ENCODE measurements at regions not wholly inside any gene's neighbourhood (a gene's known extent, or its start where the extent isn't known, plus 50 kb on each side); places are given as distances from the start of the nearest gene placed in this dataset.

- DNase-seq (ENCODE audit: low spot score), result no peak
Observed at GRCh38 chr13:34312578-34312977, 494.6 kb downstream of the RFC3 start.

- DNase-seq (ENCODE audit: low spot score), result no peak
Observed at GRCh38 chr13:34320084-34320483, 502.1 kb downstream of the RFC3 start.

GRCh38 chr13:34322014-34322742, 504.2 kb downstream of the RFC3 start:
- no peak for DNase-seq (ENCODE audit: low spot score)

GRCh38 chr13:34322743-34323074, 504.8 kb downstream of the RFC3 start:
- no peak for DNase-seq (ENCODE audit: low spot score)

- no peak for DNase-seq (ENCODE audit: low spot score)
Observed at GRCh38 chr13:34335014-34336007, 517.4 kb downstream of the RFC3 start.

DNA sequence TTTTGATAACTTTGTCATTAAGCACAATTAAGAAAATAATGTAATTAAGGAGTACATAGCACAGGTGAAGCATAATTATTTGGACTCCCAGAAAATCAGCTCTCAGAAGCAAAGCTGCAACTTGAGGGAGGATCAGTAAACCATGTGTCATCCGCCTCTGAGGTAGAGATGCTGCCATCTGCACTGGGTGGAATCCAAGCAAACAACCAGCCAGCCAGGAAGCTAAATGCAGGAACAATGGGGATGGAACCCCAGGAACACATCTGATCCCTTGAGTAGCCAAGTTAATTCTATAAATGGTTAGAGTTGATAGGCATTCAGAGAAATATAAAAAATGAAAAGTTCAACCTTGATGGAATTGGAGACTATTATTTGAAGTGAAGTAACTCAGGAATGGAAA, 520.2 kb downstream of the RFC3 start:
- no peak for DNase-seq (ENCODE audit: low spot score)

- no peak for DNase-seq (ENCODE audit: low spot score)
Observed at GRCh38 chr13:34340534-34340933, 522.6 kb downstream of the RFC3 start.

DNA sequence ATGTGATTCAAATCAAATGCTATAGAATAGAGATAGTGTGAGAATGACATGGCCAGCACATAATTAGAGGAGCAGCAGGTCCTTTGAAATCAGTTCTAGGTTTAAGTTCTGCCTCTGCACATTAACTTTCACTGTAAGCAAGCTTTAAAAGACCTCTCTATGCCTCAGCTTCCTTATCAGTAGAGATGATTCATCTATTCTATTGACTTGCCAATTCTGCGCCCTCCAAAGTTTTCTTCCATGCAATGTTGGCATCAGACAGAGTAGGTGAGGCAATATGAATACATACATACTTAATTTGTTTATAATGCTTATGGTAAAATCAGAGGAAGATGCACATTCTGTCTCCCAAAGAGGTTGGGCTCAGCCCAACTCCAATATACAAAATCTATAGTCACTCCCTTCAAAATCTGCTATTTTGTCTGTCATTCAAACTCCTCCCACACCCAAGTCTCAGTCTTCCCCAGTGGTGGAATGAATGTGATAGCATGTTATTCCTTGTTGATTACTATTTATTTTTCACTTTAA, 525.5 kb downstream of the RFC3 start:
- DNase-seq (ENCODE audit: low spot score), result no peak

DNA sequence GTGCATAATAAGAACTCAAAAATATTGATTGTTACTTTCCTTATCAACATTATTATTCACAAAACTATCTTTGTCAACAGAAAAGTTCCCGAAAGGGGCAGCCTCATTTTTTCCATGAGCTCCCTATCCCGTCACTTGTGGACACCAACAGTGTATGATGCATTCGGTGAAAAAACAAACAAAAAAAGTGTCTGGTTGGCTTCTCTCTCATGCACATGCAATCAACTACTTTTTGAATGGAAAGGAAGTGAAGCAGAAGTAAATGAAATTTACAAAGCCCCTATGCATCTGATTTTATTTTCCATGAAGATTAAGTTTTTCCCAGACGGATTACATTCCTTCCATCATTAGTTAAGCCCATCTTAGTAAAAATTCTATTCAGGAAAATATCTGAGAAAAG, 526.9 kb downstream of the RFC3 start:
- no peak for DNase-seq (ENCODE audit: low spot score)

- DNase-seq (ENCODE audit: low spot score), result no peak
Observed at GRCh38 chr13:34345258-34345965, 527.5 kb downstream of the RFC3 start.

DNA sequence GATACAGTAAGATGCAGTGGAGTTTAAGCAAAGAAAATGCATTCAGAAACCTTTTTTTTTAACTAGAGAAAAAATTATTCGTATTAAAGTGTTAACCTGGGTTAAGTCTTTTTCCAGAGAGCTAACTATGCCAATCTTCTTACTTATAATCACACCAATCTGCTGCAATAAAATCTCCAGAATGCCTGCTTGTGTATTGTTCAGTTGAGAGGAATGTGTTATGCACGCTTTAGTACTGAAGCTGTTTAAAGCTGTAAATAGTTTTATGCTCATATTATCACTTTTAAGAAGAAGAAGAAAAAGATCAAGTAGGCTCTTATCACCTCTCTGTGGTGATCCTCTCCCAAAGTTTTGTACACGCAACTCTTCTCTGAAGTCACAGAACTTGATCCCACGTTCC, 528.7 kb downstream of the RFC3 start:
- no peak for DNase-seq (ENCODE audit: low spot score)

- no peak for DNase-seq (ENCODE audit: low spot score)
Observed at GRCh38 chr13:34347784-34348573, 530.0 kb downstream of the RFC3 start.

- no peak for DNase-seq (ENCODE audit: low spot score)
Observed at GRCh38 chr13:34349091-34349722, 531.3 kb downstream of the RFC3 start.

DNA sequence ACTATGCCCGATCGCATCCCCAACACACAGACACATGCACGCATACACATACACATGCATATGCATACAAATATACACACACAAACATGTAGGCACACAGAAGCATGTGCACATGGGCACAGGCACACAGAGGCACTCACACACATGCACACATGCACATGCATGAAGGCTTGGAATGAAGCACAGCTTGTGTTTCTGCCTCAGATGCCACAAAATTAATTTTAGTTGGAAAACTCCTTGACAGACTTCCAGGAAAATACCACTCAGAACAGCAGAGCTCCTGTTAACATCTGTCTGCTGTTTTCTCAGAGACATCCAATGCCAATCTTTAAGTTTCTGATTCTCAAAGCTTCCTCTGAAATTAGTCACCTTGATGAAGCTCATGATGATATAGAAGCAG, 532.7 kb downstream of the RFC3 start:
- DNase-seq (ENCODE audit: low spot score), result no peak

DNA sequence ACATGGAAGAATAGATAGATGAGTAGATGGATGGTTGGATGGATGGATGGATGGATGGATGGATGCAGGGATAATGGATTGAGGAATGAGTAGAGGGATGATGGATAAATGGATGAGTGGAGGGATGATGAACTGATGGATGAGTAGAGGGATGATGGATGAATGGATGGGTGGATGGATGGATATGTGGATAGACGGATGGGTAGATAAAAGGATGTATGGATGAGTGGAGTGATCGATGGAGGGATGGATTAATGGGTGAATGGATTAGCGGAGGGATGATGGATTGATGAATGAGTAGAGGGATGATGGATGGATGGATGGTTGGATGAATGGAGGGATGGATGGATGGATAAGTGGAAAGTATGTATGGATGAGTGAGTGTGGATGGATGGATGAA, 533.2 kb downstream of the RFC3 start:
- DNase-seq (ENCODE audit: low spot score), result no peak

DNA sequence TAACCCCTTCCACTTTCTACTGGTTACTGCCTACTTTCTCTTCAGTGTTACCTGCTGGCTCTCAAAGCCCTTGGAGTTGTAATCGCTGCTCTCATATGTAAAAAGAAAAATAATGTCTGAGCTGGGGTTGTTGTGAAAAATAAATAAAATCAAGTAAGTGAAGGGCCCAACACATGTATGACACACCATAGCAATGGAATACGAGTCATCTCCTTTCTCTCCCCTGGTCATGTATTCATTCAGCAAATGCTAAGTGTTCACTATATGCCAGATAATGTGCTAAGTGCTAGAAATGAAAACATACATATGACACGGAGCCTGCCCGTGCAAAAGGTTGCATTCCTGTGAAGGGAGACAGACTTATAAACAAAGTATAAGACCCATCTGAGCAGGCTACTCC, 535.0 kb downstream of the RFC3 start:
- DNase-seq (ENCODE audit: low spot score), result no peak

- no peak for DNase-seq (ENCODE audit: low spot score)
Observed at GRCh38 chr13:34356686-34357434, 538.9 kb downstream of the RFC3 start.

GRCh38 chr13:34357435-34358232, 539.7 kb downstream of the RFC3 start:
- no peak for DNase-seq (ENCODE audit: low spot score)

GRCh38 chr13:34358811-34359513, 541.0 kb downstream of the RFC3 start:
- no peak for DNase-seq (ENCODE audit: low spot score)

Measured in iPS-NIHi11 (cell line).